Mesendoderm (in vitro differentiated cells): ENCODE measurements at regions not wholly inside any gene's neighbourhood (a gene's known extent, or its start where the extent isn't known, plus 50 kb on each side); places are given as distances from the start of the nearest gene placed in this dataset.
A peak's percentile ranks its signal among the peaks of the same experiment; 100 is the strongest.
"Not testable (repeated sequence)": the region's sequence is repeated elsewhere in the genome, so short reads cannot be mapped to it uniquely, and the experiment has no call there.

Experiments used
- DNase-seq: peaks from one replicate; pipeline ENCODE4 v3.0.0; 2013
- H2AK5ac ChIP-seq: 2 replicates; pipeline ENCODE4 v1.6.1; 2013; ENCODE audit warnings: low read length, inconsistent platforms
- H2BK120ac ChIP-seq: 2 replicates; pipeline ENCODE4 v1.6.1; 2013; ENCODE audit warnings: low read depth, mild to moderate bottlenecking, low read length, moderate library complexity, mixed read lengths
- H2BK15ac ChIP-seq: replicated peaks from 2 replicates; pipeline ENCODE4 v1.6.1; 2013; ENCODE audit warnings: low read depth, mild to moderate bottlenecking, moderate library complexity
- H2BK5ac ChIP-seq: 2 replicates; pipeline ENCODE4 v1.6.1; 2013; ENCODE audit warnings: low read length, inconsistent platforms
- H3K18ac ChIP-seq: 2 replicates; pipeline ENCODE4 v1.6.1; 2013; ENCODE audit warnings: mild to moderate bottlenecking, low read length, mixed read lengths
- H3K23ac ChIP-seq: one replicate; pipeline ENCODE4 v1.6.1; 2013; ENCODE audit warnings: low read length
- H3K27ac ChIP-seq: 2 replicates; pipeline ENCODE4 v1.5.1; 2013; ENCODE audit warnings: low read depth, mild to moderate bottlenecking, inconsistent platforms, low read length, moderate library complexity
- H3K27me3 ChIP-seq: 2 replicates; pipeline ENCODE4 v1.6.1; 2013; ENCODE audit warnings: low read length, control low read depth, mild to moderate bottlenecking, inconsistent platforms; ENCODE audit not compliant: insufficient read depth, poor library complexity
- H3K36me3 ChIP-seq: 2 replicates; pipeline ENCODE4 v1.6.1; 2013; ENCODE audit warnings: low read length, inconsistent platforms; ENCODE audit not compliant: control insufficient read depth, insufficient read depth
- H3K4ac ChIP-seq: one replicate; pipeline ENCODE4 v1.6.1; 2013; ENCODE audit warnings: low read depth, mild to moderate bottlenecking, low read length, moderate library complexity
- H3K4me1 ChIP-seq: 2 replicates; pipeline ENCODE4 v1.6.1; 2013; ENCODE audit warnings: low read depth, low read length, inconsistent platforms; ENCODE audit not compliant: control insufficient read depth
- H3K4me2 ChIP-seq: 2 replicates; pipeline ENCODE4 v1.6.1; 2013; ENCODE audit warnings: low read length
- H3K4me3 ChIP-seq: 2 replicates; pipeline ENCODE4 v1.5.1; 2013; ENCODE audit warnings: mild to moderate bottlenecking, low read length
- H3K56ac ChIP-seq: one replicate; pipeline ENCODE4 v1.6.1; 2013; ENCODE audit warnings: low read length
- H3K79me1 ChIP-seq: 2 replicates; pipeline ENCODE4 v1.6.1; 2013; ENCODE audit warnings: low read length, inconsistent platforms
- H3K79me2 ChIP-seq: 2 replicates; pipeline ENCODE4 v1.6.1; 2013; ENCODE audit warnings: mild to moderate bottlenecking, low read length; ENCODE audit not compliant: control insufficient read depth, insufficient read depth
- H3K9ac ChIP-seq: 2 replicates; pipeline ENCODE4 v1.6.1; 2013; ENCODE audit warnings: low read length, inconsistent platforms
- H4K5ac ChIP-seq: one replicate; pipeline ENCODE4 v1.6.1; 2013; ENCODE audit warnings: low read length
- H4K8ac ChIP-seq: one replicate; pipeline ENCODE4 v1.6.1; 2013; ENCODE audit warnings: low read depth, mild to moderate bottlenecking, control low read depth, low read length, moderate library complexity
- WGBS: extraction: QIAGEN DNeasy Blood & Tissue Kit; methylation state at CpG from one replicate; pipeline ENCODE4 v1.1.7; 2013; ENCODE audit warnings: low lambda C conversion rate, missing lambda C conversion rate; ENCODE audit not compliant: insufficient coverage; ENCODE audit errors: extremely low coverage; 5-methylcytosine and 5-hydroxymethylcytosine counted together

GRCh38 chr10:91745090-91745831 is 53.0 kb upstream of the TNKS2 start:
- WGBS: no CpG with 5 or more reads among the region's 15 CpGs
- peak overlapping the region; percentile 29 for H3K56ac ChIP-seq
- no peak overlapping the region for H3K4ac ChIP-seq
- H3K4me2 ChIP-seq: no peak overlapping the region
- H3K79me2 ChIP-seq: no peaks in the 10 kb centered on the region
- H2BK5ac ChIP-seq: no peak overlapping the region
- peak; percentile 94 for DNase-seq
- H2BK120ac ChIP-seq: no peak overlapping the region
- no peak overlapping the region for H4K8ac ChIP-seq
- H3K27ac ChIP-seq: no peak overlapping the region
- no peak overlapping the region for H3K4me3 ChIP-seq
- no peak overlapping the region for H2AK5ac ChIP-seq
- H3K9ac ChIP-seq: no peak overlapping the region
- no peak overlapping the region for H4K5ac ChIP-seq
- H3K18ac ChIP-seq: no peak overlapping the region
- no peaks in the 10 kb centered on the region for H3K36me3 ChIP-seq
- H3K27me3 ChIP-seq: no peaks in the 10 kb centered on the region
- no peak overlapping the region for H2BK15ac ChIP-seq
- no peak overlapping the region for H3K23ac ChIP-seq
- no peaks in the 10 kb centered on the region for H3K4me1 ChIP-seq
- no peaks in the 10 kb centered on the region for H3K79me1 ChIP-seq

- Histone ChIP-seq H3K27me3 (no peaks in the 10 kb centered on the region), H3K79me2 (no peaks in the 10 kb centered on the region), H3K4me1 (no peaks in the 10 kb centered on the region), H4K8ac (no peak overlapping the region), H3K27ac (no peak overlapping the region), H3K79me1 (no peaks in the 10 kb centered on the region), H3K4me3 (no peak overlapping the region), H3K4ac (no peak overlapping the region), H3K23ac (no peak overlapping the region), H3K56ac (no peak overlapping the region), H3K36me3 (no peaks in the 10 kb centered on the region), H2BK120ac (no peak overlapping the region), H2AK5ac (no peak overlapping the region), H3K18ac (no peak overlapping the region), H2BK15ac (no peak overlapping the region), H3K4me2 (no peak overlapping the region), H2BK5ac (no peak overlapping the region), H4K5ac (no peak overlapping the region), H3K9ac (no peak overlapping the region)
- no CpG with 5 or more reads among the region's 1 CpG for WGBS
- no peak for DNase-seq
Measured at GRCh38 chr10:91743465-91743864, 54.8 kb upstream of the TNKS2 start.

- no peak overlapping the region for H2BK5ac ChIP-seq
- no peak overlapping the region for H2BK120ac ChIP-seq
- H4K8ac ChIP-seq: no peak overlapping the region
- no peak overlapping the region for H3K4me2 ChIP-seq
- H3K9ac ChIP-seq: no peak overlapping the region
- no peaks in the 10 kb centered on the region for H3K79me2 ChIP-seq
- H3K4ac ChIP-seq: no peak overlapping the region
- no peaks in the 10 kb centered on the region for H3K4me1 ChIP-seq
- H2AK5ac ChIP-seq: no peak overlapping the region
- H3K79me1 ChIP-seq: no peaks in the 10 kb centered on the region
- DNase-seq: no peak
- H2BK15ac ChIP-seq: no peak overlapping the region
- no CpG with 5 or more reads among the region's 1 CpG for WGBS
- H4K5ac ChIP-seq: no peak overlapping the region
- no peak overlapping the region for H3K27ac ChIP-seq
- no peak overlapping the region for H3K23ac ChIP-seq
- no peaks in the 10 kb centered on the region for H3K36me3 ChIP-seq
- H3K27me3 ChIP-seq: no peaks in the 10 kb centered on the region
- no peak overlapping the region for H3K4me3 ChIP-seq
- H3K18ac ChIP-seq: no peak overlapping the region
- H3K56ac ChIP-seq: no peak overlapping the region
Measured at GRCh38 chr10:91742229-91742628, 56.0 kb upstream of the TNKS2 start.

GRCh38 chr10:91741356-91741755 is 56.9 kb upstream of the TNKS2 start:
- Histone ChIP-seq H2AK5ac (no peak overlapping the region), H3K56ac (no peak overlapping the region), H3K4me1 (no peaks in the 10 kb centered on the region), H2BK15ac (no peak overlapping the region), H4K5ac (no peak overlapping the region), H3K4me2 (no peak overlapping the region), H3K4ac (no peak overlapping the region), H3K79me2 (no peaks in the 10 kb centered on the region), H3K79me1 (no peaks in the 10 kb centered on the region), H4K8ac (no peak overlapping the region), H3K36me3 (no peaks in the 10 kb centered on the region), H3K23ac (no peak overlapping the region), H3K18ac (no peak overlapping the region), H3K27ac (no peak overlapping the region), H2BK120ac (no peak overlapping the region), H2BK5ac (no peak overlapping the region), H3K27me3 (no peaks in the 10 kb centered on the region), H3K9ac (no peak overlapping the region), H3K4me3 (no peak overlapping the region)
- no peak for DNase-seq
- WGBS: no CpG with 5 or more reads among the region's 1 CpG

GRCh38 chr10:91740353-91740924 is 57.8 kb upstream of the TNKS2 start:
- Histone ChIP-seq H2BK5ac (no peak overlapping the region), H3K4me1 (no peaks in the 10 kb centered on the region), H3K27me3 (no peaks in the 10 kb centered on the region), H3K9ac (no peak overlapping the region), H4K8ac (no peak overlapping the region), H3K4me3 (no peak overlapping the region), H3K4me2 (no peak overlapping the region), H3K27ac (no peak overlapping the region), H3K23ac (no peak overlapping the region), H2BK120ac (no peak overlapping the region), H4K5ac (no peak overlapping the region), H2BK15ac (no peak overlapping the region), H3K56ac (no peak overlapping the region), H3K18ac (no peak overlapping the region), H3K79me2 (no peaks in the 10 kb centered on the region), H2AK5ac (no peak overlapping the region), H3K36me3 (no peaks in the 10 kb centered on the region), H3K79me1 (no peaks in the 10 kb centered on the region), H3K4ac (no peak overlapping the region)
- no peak for DNase-seq
- WGBS: no CpG with 5 or more reads among the region's 6 CpGs

GRCh38 chr10:91732265-91732664 is 66.0 kb upstream of the TNKS2 start:
- H3K9ac ChIP-seq, H2BK120ac ChIP-seq, H2BK15ac ChIP-seq, H3K18ac ChIP-seq, H3K4me1 ChIP-seq, H3K36me3 ChIP-seq, H3K4ac ChIP-seq, H3K4me2 ChIP-seq, H4K8ac ChIP-seq, H3K4me3 ChIP-seq, H3K27ac ChIP-seq, H3K27me3 ChIP-seq, H2AK5ac ChIP-seq, H3K56ac ChIP-seq, H3K79me1 ChIP-seq, H2BK5ac ChIP-seq, H3K79me2 ChIP-seq, H4K5ac ChIP-seq, H3K23ac ChIP-seq, DNase-seq: not testable (repeated sequence)
- WGBS: no CpG with 5 or more reads among the region's 3 CpGs
